IPS-NIHi7 (cell line): ENCODE measurements at regions not wholly inside any gene's neighbourhood (a gene's known extent, or its start where the extent isn't known, plus 50 kb on each side); places are given as distances from the start of the nearest gene placed in this dataset.
A peak's percentile ranks its signal among the peaks of the same experiment; 100 is the strongest.
"Not testable (repeated sequence)": the region's sequence is repeated elsewhere in the genome, so short reads cannot be mapped to it uniquely, and the experiment has no call there.

Source experiments
- DNase-seq: peaks from one replicate; pipeline ENCODE4 v3.0.0; 2012; ENCODE audit warnings: mixed read lengths; ENCODE audit errors: extremely low spot score

DNA sequence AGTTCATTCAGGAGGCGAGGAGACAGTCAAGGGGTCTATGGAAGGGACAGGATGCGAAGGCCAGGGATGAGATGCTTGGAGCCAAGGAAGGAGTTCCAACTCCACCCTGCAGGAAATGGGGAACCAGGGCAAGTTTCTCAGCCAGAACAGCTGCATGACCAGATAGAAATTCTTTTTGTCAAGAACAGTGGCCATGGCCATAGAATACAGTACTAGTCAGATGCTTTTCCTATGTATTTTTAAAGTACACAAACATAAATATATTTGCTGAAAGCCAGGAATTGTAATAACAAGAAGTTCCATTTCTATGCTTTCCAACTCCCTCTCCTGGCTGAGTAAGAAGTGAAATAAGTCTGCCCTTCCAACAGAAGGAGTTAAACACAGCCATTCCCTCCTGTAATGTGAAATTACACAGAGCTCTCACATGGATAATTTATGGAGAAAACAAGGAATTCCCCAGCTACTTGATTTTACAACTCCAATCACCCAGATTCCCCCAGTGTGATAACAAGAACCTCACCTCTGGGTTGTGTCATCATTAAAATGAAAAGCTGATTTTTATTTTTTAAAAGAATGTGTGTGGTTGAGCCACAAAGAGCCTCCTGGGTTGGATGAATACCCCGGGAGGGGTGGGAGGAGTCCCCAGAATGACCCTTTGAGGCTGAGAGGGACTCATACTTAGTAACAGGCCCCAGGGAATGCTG, 124.6 kb upstream of the ARHGEF3 start:
- DNase-seq: no peak

DNA sequence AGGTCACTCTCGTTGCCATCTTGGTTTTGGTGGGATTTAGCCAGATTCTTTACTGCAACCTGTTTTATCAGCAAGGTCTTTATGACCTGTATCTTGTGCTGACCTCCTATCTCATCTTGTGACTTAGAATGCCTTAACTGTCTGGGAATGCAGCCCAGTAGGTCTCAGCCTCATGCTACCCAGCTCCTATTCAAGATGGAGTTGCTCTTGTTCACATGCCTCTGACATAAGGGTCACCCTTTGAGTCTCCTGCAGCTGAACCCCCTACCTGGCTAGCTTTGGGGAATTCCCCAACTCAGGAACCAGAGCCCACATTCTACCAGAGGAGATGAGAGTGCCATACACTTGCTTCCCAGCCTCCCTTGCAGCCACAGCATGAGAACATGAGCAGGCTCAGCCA, 123.0 kb upstream of the ARHGEF3 start:
- not testable (repeated sequence) for DNase-seq

DNA sequence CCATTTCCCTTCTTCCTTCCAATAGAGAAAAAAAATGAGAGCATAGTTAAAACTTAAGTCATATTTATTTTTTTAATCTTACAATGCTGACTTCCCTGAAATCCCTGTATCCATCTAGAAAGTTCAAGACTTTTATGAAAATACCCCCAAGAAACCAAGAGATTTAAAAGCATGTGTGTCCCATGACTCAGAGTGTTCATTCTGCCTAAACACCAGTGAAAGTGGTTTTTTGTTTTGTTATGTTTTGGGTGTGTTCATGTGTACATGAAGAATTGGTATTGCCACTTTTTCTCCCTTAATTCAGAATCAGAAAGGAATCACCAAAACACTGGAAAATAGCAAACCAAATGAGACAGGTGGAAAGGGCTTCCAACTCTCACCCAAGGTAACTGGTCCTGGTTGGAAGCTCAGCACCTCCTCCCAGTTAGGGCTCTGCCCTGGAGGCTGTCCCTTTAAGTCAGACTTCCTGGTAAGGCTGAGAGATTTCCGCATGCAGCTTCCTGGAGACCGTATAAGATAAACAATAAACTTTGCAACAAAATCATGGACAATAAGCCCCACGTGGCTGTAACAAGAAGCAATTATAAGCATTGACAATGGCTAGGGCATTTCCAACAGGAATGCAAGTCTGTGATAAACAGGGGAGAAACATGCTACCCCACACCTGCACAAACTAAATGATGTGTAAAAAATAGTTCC, 121.9 kb upstream of the ARHGEF3 start:
- DNase-seq: no peak

DNA sequence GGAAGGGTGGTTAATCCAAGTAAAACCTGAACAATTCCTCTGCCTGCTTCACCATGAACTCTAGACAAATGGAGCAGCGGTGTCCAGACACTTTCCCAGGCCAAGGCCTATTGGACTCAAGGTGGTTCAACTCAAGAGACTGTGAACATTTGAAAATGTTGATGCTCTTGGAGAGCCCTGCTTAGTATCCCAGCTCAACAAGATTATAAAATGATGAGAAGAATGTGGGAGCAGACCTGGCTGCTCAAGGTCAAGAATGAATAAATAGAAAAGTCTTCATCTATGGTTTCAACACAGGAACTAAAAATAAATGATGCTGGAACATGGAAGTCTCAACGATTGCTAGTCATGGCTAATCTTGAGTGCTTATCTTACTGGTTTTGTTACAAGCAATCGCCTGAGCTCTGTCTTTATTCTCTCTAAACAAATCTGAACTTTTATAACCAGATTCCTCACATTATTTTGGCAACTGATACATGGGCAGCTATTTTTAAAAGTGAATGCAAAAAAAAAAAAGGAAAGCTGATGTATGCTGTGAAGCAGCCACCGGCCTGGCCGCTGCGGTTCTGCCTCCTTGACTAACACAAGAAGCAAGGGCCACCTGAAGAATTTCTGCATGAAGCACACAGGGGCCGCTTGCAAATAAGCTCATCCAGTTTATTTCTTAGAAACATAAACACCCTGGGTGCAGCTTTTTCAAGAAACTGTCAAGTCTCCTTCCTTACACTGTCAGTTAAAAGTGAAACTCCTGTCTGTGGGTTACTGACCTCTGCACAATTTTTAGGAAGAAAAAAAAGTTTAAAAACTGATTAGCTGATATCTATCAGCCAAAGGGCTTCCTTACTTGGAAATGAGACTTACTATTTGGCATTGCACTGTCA, 120.1 kb upstream of the ARHGEF3 start:
- DNase-seq: no peak

DNA sequence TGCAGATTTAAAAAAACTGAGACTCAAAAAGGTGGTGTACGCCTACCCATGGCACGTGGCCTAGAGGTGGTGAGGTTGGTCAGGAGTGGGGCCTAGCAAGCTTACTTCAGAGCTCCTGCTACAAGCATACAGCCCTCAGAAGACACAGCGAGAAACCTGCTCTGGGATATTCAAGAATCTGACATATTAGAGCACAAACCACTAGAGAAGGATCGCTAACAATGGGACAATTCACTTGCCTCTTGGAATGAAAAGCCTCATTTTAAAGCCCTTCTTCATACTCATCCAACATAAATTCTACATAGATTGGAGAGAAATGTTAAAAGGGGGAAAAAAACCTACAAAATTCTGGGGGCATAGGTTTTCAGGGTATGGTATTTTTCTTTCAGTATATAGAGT, 118.0 kb upstream of the ARHGEF3 start:
- no peak for DNase-seq

DNA sequence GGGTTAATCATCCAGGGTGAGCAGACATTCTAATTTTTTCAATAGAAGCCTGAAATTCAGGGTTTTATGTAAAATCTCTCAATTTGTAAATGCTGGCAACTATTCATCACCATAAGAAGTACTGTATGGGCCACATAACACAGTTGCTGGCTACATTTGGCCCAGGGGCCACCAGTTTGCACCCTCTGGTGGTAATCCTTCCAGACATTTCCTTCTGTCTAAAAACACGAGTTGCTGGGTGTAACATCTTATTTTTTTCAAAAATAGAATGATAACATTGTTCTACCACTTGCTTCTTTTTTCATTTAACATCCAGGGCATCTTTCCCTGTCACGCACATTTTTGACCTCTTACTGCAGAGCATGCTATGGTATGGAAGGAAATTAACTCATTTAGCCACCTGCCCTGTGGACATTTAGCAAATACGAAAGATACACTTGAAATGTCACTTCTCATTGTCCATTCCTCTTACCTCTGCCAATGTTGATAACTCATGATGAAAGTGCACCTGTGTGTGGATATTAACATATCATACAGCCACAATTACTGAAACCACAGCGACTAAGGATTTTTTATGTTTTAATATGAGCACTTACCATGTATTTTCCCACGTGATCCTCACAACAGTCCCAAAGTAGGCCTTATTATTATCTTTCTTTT, 117.5 kb upstream of the ARHGEF3 start:
- DNase-seq: no peak

DNA sequence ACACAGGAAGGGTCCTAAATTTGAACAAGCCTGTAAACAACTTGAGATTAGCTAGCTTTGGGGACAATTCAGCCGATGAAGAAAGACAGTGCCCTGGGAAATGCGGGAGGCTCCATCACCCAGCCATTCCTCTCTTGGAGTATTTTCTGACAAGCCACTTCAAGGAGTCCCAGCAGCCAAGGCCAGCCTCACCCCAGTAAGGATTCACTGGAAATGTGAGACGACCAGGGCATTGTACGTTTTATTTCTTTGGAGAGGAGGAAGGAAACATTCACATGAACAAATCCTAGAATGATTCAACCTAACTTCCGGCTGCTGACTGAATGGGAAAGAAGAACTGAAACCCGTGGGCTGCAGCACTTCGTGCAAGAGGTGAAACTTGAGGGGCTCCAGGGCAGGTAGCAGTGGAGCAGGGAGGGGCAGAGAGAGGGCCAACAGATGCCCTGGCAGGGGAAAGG, 116.4 kb upstream of the ARHGEF3 start:
- no peak for DNase-seq

DNA sequence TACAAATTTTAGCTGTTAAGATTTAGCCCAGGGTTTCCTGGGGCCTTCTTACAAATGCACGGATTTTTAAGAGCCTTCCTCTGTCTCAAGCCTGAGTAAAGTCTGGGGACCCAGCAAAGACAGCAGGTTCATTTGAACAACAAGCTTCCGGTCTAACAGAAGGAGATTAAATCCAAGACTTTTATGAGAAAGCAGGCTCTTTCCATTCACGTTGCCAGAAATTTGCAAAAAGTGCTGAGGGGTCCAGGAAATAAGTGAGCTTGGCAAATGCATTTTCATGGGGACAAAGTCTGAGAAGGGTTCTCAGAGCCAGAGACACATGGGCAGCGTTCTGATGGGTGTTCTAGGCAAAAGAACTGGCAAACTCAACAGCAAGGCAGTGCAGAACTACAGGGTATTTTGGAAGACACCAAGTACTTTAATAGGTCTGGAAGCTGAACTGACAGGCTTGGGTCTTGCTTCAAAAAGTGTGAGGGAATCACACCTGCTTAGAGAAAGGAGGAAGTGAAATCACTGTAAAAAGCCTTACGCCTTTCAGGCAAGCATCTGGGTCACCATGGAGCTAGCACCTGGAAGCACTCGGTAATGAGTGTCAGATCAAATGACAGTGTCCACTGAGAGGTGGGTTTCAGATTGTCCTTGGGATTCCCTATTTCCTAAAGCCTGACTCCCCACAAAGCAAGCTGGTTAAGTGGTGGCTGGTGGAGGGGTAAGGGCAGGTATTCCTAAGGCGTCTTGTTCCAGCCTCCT, 115.8 kb upstream of the ARHGEF3 start:
- DNase-seq: no peak

DNA sequence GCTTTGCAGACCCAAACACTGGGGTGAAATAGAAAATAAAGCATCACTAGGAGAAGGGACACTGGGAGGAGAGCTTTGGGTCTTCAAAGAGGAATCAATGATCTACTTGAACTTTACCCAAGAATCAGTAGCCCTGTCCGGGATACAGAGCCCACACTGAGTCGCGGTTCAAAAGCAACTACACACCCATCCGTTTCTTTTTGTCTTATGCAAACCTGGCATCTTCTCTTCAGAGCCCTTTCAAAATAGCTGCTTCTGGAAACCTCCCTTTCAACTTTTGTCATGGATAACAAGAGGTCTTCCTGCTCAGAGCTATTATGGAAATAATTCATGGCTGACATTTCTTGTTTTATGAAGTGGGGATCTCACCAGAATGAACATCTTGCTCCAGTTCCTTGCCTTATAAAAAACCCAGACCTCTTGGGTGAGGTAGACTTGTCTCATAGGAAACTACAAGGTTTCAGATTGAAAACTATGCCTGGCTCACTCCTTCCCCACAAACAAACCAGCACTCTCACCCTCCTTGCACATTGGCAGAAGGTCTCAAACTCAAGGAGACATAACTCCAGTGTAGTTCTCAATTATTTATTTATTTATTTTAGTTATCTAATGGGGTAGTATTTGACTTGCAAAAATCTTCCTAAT, 115.1 kb upstream of the ARHGEF3 start:
- DNase-seq: no peak

DNA sequence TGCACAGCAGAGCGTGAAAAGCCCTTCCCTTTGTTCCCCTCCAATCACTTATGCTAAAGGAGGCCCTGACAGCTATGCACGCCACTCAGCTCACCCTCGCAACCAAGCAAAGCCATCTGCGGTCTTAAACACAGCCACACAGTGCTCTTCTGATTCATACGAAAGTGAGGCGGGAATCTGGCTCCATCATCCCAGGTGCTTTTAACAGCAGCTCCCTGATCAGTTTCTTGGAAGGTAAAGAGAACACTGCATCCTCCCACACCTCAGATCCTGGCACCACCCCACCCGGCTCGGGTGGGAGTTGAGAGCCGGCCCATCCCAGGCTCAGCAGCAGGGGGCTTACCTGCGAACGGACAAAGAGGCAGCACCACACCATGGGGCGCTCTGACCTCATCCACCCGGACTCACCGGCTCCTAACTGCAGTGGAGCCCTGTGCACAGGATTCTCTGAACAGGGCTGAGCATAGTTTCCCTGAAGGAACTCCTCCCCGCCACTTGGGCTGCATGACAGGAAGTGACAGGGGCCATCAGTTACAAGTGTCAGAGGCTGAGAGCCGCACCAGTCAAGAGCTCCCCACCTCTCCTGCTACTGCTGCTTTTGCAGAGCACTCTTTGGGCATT, 114.3 kb upstream of the ARHGEF3 start:
- DNase-seq: peak; percentile 42

DNA sequence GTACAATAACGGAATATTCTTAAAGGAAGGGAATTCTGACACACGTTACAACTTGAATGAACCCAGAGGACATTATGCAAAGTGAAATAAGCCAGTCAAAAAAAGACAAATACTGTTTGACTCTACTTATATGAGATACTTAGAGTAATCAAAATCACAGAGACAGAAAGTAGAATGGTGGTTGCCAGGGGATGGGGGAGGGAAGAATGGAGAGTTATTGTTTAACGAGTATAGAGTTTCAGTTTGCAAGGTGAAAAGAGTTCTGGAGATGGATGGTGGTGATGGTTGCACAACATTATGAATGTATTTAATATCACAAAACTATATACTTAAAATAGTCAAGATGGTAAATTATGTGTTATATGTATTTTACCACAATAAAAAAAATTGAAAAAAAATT, 112.9 kb upstream of the ARHGEF3 start:
- DNase-seq: no peak

DNA sequence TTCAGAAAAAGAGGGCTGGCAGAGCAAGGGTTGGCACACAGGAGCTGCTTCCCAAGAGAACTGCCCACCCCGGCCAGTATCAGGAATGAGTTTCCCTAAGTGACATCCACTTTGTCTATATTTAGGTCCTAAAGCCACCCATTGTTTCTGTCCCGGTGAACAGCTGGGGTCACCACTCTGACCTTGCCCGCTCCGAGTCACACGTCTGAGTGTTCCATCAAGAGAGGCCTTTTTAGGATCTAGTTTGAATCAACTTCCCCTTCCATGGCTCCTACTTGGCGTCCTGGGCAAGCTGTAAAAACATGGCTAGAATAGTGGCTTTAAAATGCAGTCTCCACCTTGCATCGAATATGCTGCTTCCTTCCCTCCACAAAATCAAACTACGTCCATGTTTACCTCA, 109.6 kb upstream of the ARHGEF3 start:
- no peak for DNase-seq

DNA sequence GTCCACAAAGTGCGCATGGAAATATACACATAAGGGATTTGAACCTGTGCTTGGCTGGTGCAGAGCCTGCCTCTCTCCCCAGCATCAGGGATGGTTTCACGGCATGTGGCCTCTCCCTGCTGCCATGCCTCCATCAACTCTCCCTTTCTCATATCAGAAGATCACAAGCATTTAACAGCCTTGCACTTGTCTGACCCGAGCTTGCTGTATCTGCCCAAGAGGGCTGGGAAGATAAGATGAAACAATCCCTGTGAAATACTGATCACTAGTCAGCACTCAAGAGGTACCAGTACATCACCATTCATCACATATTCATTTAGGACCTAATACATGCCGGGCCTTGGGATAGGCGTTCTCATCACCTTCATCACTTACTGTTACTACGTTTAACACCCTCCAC, 107.6 kb upstream of the ARHGEF3 start:
- no peak for DNase-seq

DNA sequence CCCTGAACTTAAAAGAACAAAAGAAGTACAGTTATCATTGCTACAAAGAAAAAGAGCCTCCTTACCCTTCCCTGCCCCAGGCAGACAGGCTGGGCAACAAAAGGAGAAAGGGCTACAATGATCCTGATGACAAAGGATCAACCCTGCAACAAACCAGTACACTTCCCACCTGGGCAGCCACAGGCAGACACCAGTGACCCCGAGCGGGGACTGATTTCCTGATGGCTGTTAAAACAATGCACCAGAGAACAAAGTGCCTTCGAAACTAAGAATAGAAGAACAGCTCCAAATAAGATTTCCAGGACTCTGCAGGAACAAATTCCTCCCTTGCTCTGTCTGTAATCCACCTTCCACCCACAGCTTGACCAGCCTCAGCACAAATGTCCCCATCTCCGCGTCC, 106.3 kb upstream of the ARHGEF3 start:
- no peak for DNase-seq

DNA sequence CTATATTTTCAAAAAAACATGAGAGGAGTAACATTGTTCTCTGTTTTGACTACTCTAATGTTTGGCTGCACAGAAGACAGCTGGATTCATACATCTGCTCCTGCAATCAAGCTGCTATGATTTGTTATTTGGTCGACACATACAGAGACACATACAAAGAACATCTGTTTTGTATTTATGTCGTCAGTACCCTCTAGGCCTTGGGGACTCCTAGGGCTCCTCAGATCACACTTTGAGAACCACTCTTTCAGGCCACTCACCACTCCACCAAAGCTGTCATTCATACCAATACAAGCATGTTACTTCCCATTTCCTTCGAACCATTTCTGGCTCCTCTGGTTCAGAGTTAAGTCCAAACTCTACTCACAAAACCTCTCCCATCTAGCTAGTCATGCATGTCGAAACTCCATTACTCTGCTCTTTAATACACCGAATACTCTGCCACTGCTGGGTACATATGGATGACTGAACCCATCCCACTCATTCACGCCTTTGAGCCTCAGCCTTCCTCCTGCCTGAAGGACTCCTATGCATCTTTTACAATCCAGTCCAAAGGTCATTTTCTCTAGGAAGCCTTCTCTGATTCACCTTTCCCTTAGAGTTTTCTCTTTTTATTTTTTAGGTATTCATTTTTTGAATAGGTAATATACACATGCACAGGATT, 102.9 kb upstream of the ARHGEF3 start:
- no peak for DNase-seq

DNA sequence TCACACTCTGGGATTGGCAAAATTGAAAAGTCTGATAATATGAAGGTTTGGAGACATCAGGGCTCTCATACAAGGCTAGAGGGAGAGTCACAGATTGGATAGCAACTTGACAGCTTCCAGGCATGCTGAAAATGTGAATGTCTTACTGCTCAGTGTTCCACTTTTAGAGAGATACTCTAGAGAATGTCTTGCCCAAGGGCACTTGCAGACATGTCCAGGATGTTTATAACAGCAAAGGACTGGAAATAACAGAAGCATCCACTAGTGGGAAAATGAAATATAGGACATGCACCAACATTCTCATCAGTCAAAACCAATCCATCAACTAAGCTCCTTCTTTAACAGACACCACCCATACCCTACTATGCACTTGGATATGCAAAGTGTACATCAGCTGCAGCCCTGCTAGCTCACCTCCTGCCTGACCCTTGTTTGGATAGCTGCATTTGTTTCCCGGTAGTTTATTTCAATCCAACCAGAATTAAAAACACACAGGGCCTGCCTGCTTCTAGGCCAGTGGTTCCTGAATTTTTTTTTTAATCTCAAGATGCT, 101.6 kb upstream of the ARHGEF3 start:
- DNase-seq: no peak

DNA sequence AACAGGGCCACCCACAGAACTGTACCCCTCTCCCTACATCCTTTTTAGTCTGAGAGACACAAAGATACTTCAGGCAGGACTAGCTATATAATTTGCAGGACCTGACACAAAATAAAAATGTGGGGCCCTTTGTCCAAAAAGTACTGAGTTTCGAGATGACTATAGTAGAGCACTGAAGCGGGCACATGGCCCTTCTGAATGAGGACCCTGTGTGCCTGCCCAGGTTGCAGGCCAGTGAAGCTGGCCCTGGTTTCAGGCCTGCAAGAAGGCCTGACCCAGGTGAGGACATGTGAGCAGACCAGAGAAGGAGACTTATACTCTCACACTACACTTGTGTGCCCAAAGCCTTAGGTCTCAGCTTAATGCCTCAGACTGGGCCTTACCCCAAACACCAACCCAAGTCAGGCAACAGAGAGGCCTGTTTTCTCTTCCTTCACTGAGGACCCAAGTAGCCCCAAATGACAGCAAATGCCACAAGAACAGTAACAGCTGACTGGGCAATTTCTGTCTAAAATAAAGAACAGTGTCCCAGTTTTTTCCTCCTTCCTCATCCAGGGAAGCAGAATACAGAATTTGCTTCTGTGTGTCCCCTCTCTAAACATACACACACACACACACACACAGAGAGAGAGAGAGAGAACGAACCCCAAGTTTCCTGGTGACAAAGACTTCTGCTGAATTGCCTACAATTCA, 100.9 kb upstream of the ARHGEF3 start:
- DNase-seq: no peak

DNA sequence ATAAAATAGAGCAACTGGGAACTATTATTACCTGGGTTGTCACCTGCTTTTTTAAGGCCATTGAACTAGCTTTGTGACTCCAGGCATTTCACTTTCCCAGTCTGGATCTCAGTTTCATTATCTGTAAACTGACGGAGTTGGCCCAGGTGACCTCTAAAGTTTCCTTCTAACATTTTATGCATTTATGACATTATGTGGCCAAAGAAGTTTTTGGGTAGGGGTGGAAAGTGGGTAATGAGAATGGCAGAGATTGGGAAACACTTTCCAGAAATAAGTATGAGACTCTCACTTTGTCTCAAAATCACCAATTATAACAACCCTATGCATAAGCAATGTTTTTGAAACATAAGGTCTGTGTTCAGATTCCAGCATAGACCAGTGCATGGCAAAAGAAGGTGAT, 99.1 kb upstream of the ARHGEF3 start:
- DNase-seq: no peak

DNA sequence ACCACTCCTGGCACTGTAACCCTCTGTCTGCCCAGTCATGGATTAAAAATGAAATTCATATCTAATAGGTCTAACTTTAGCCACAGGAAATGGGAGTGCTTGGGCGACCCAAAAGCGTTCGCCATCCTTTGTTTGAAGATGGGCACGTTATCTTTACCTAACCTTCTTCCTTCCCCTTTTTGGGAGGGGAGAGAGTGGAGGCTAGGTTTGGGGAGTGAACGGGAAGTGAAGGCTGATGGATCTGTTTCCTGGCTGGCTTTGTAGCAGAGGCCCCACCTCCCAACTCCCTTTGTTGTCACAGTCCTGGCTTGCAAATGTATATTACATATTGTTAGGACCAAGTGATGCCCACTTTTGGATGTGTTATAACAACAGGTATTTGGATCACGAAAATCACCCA, 98.1 kb upstream of the ARHGEF3 start:
- DNase-seq: no peak
